Mammary epithelial cell (primary cell): ENCODE measurements at regions not wholly inside any gene's neighbourhood (a gene's known extent, or its start where the extent isn't known, plus 50 kb on each side); places are given as distances from the start of the nearest gene placed in this dataset.

ENCODE experiments used
- CTCF ChIP-seq, 2 donors: IDR thresholded peaks in 1 of 2; conservative IDR thresholded peaks in 1 of 2; 2 replicates each; pipeline ENCODE4 v1.5.1; 2011 to 2012; ENCODE audit warnings: inconsistent platforms in 2 of 2, low read length in 2 of 2, mild to moderate bottlenecking in 2 of 2, control low read depth in 1 of 2, low read depth in 1 of 2; ENCODE audit not compliant: insufficient read depth in 1 of 2; ENCODE audit errors: extremely low read depth in 1 of 2
- EZH2 ChIP-seq: IDR thresholded peaks from 2 replicates; pipeline ENCODE4 v1.6.1; 2012; ENCODE audit warnings: low read length, inconsistent platforms, borderline replicate concordance

- TF ChIP-seq CTCF (conservative IDR thresholded peaks at IDR 0.05 in 1 of 2, IDR thresholded peaks at IDR 0.05 in 1 of 2; ENCODE audit: extremely low read depth in 1 of 2, insufficient read depth in 1 of 2, low read depth in 1 of 2, low read length in 2 of 2) (no peak), EZH2 (no peak)
Measured at GRCh38 chr4:80133240-80133783, 60.3 kb upstream of the ANTXR2 start.
